GM19468 (cell line): ENCODE measurements at regions not wholly inside any gene's neighbourhood (a gene's known extent, or its start where the extent isn't known, plus 50 kb on each side); places are given as distances from the start of the nearest gene placed in this dataset.
"Not testable (repeated sequence)": the region's sequence is repeated elsewhere in the genome, so short reads cannot be mapped to it uniquely, and the experiment has no call there.

Experiments
- ATAC-seq: cut with Tn5 transposase; IDR thresholded peaks from one replicate; pipeline ENCODE4 v1.9.1; 2021; ENCODE audit warnings: mild to moderate bottlenecking, moderate library complexity, moderate number of reproducible peaks; ENCODE audit not compliant: unreplicated experiment; ENCODE audit errors: extremely low read depth

DNA sequence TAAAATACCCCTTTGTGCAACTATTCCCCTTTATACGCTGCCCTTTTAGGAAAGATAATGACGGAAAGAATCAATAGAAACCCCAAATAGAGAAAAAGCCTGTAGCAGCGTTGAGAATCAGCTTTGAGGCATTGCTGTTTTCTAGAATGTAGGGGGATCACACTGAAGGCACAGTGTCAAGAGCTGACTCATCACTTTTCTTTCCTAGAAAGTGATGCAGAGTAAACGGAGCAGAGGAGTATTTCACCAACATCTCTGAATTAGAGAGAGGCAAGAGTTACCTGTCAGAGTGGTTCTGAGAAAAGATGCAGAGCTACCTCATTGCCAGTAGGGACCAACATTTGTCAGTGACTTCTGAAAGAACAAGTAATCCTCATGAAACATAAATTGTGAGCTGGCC lies 269.8 kb upstream of the TMC3 start:
- no peak for ATAC-seq

DNA sequence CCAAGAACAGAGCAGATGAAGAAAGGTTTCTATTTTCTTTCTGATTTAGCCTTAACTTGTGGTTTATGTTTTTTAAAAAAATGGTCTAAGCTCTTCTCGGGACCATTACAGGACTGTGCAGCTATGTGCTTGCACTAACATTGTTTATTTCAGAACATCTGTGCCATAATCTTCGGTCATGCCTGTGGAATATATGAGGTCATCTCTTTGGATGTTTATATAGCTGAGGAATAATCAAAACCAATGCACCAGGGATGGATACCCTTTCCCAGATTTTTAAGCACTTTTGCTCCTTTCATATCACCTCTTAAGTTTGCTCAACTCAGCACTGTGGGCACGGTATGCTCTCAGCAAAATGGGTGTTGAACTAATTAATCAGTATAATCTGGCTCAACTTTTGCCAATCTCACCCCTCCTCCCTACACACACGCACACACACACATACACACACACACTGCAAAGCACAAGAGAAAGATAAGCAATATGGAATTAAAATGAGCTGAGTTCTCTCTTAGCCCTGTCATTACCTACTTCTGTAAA lies 268.5 kb upstream of the TMC3 start:
- ATAC-seq = no peak

DNA sequence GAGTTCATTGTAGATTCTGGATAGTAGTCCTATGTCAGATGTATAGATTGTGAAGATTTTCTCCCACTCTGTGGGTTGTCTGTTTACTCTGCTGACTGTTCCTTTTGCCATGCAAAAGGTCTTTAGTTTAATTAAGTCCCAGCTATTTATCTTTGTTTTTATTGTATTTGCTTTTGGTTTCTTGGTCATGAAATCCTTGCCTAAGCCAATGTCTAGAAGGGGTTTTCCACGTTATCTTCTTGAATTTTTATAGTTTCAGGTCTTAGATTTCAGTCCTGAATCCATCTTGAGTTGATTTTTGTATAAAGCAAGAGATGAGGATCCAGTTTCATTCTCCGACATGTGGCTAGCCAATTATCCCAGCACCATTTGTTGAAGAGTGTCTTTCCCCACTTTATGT lies 262.1 kb upstream of the TMC3 start:
- ATAC-seq = not testable (repeated sequence)

DNA sequence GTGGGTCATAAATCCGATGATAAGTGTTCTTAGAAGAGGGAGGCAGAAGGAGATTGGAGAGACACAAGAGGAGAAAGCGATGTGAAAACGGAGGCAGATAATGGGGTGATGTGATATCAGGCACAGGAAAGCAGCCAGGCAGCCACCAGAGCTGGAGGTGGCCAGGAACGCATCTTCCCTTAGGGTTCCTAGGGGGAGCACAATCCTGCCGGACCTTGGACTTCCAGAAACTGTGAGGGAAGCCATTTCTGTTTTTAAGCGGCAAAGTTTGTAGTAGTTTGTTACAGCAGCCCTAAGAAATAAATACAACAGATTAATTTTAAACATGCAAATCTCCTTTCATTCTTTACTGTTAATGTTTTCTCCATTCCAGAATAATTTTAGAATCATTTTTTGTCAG lies 259.9 kb upstream of the TMC3 start:
- no peak for ATAC-seq

DNA sequence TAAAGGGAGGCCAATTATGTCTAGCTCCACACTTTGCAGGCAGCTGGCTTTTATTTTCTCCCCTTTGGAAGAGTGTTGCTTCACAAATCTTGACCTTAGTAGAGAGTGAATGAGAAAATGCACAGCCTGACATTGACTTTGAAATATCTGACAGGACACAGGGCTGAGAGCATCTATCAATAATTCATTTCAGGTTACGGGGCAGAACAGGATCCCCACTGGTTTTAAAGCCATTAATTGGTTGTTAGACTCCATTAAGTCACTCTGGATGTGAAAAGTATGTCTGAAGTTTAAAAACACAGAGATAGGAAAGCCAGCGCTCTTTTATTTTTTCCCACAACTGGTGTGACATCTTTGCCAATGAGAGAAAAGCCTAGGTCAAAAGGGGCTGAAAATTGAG lies 251.9 kb upstream of the TMC3 start:
- ATAC-seq = no peak

DNA sequence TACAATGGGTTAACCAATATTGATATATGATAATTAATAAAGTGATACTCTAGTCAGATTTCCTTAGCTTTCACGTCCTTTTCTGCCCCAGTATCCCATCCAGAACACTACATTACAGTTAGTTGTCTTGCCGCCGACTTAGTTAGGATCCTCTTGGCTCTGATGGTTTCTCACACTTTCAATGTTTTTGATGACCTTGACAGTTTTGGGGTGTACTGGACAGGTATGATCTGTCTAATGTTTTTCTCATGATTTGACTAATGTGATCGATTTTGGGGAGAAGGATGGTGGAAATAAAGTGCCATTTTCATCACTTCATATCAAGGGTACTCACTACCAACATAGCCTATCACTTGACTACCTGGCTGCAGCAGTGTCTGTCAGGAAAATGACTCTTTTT lies 245.0 kb upstream of the TMC3 start:
- ATAC-seq = no peak

DNA sequence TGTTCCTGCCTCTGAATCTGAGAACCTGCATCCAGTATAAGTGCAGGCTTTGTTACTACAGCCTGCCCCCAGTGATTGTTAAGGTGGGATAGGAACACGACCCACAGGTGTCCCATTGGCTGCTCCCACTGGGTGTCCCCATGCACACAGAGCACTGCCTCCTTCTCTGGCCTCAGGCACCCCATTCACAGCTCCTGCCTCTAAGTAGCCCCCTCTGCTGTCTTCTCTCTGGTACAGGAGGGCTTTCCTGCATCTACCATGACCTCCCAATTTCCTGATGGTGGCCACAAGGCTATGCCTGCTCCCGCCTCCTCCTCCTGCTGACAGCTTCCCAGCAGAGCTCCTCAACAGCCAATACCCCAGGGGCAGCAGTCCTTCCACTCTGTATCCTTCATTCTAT lies 238.6 kb upstream of the TMC3 start:
- ATAC-seq = no peak

DNA sequence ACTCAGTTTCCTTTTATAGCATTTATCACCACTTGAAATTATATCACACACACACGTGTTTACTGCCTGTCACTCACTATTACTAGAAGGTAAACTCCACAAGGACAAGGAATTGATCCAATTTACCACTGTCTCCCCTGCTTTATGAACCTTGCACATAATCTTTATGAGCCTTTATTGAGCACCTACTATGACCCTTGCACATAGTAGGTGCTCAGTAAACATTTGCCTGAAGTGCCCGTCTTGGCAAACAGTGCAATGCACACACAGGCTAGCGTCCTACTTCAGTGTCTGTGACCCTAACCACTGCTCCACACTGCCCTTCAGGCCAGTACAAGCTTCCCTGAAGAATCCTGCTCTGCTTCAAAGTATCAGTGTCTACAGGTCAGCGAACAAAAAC lies 237.7 kb upstream of the TMC3 start:
- ATAC-seq = no peak

DNA sequence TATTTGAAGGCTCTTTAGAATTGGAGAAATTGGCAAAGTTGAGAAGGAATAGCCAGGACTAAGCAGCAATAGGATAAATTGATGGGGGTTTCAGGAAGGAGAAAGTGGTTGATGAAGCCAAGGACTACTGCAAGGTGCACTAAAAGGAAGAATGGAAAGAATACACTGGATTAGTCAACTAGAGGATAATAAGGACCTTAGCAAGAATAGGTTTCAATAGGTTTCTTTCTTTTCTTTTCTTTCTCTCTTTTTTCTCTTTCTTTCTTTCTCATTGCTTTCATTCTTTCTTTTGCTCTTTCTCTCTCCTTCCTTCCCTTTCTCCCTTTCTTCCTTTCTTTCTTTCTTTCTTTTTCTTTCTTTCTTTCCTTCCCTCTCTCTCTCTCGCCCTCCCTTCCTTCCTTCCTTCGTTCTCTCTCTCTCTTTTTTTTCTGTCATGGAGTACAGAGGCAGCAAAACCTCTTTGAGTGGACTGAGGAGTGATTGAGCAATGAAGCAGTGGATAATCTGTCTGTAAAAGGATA lies 234.4 kb upstream of the TMC3 start:
- no peak for ATAC-seq

DNA sequence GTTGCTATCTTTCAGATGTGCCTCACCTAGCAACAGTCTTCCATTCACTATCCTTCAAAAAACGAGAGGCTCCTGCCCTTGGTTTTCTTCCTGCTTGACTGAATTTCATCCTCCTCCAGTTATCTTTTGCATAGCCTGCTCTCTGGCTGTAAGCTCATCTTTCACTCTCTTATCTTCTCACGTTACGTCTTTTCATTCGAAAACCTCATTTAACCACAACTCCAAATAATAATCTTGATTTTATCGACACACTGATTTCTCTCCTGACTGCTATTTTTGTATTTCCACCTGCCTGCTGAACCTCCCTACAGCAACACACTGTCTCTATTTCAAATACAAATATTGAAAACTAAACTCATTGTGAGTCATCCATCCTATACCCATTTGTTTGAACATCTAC lies 230.7 kb upstream of the TMC3 start:
- no peak for ATAC-seq

DNA sequence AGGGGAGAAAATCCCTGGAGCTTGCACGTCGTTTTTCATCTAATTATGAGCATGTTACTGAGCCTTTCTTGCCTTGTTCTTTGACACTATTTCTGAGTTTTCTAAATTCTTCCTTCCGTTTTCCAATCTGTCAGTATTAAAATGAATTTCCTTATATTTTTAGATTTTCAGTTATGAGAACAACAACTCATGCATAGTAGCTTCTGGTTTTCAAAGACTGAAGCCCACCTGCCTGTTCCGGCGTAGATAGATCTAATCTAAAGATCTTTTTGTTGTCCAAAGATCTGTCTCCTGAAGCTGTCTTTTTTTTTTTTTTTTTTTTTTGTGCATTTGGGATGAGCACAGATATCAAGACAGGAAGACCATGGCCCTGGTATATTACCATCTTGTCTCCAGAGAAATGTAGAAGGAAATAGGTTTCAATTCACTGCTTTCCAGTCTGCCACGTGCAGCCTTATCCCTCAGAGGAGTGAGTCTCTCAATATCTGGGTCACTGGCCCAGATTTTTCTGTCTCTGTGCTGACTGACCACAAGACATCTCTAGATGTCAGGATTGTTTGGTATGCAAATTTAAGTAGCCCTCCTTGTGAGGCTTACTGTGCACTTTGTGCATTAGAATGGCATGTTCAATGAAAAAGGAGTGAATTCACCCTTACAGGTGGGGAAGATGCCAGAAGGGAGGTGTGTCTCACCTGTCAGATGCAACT lies 222.3 kb upstream of the TMC3 start:
- ATAC-seq = no peak

DNA sequence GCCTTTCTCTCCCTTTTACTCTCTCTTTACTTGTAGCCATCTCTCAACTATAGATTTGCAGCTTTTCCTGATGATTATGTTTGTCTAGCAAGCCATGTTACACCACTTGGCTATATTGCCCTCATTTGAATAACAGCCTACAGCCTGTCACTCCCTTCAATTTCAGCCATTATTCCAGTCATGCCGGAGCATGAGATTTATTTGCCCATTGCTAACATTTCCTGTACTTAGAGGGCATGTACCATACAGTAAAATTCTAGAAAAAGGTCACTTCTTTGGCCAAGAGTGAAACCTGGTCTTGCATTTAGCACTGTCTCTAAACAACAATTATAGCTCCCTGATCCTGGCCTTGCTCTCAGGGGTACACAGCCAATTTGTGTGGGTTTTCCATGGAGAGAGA lies 221.7 kb upstream of the TMC3 start:
- no peak for ATAC-seq

DNA sequence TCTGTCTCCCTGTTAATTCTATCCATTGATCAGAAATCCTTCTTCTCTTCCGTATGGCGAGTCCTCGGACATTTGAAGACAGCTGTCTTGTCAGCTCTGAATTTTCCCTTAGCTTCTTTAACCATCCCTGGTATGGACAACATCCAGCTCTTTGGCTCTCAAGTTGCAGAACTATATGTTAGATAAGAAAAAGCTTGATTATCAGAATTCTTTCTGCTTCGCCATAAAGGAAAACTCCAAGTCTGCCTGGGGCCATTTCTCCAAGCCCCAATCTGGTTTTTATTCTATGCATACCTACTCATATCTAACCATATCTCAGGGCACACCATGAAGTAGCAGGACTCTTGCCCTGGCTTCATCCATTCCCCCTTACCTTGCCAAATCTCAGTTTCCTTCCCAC lies 215.7 kb upstream of the TMC3 start:
- no peak for ATAC-seq

DNA sequence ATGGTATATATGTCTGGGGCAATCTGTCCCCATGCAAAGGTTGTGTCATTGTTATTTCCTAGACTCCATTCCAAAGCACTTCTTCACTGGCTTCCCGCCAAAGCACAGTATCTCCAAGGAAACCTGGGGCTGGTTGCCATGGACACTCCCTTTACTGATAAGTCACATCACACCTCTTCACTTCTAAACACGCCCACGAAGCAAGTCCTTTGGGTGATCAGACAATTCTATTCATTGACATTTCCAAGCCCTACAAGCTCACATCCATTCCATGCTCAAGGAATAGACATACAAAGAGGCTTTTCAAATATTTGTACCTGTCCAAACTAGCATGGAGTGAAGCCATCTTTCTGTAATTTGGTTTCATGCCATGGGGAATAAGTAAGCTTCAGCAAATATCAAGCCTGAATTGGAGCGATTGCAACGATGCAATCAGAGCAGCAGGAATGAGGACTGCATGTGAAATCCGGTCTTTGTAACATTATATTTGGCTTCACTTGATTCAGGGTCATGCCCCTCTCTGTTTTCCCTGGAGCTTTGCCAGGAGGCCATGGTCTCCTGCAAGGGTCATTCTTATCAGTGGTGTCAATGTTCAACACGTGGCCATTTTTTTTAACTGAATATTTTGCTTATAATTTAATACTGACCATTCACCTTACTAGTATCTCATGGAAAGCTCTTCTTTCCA lies 201.6 kb upstream of the TMC3 start:
- no peak for ATAC-seq

DNA sequence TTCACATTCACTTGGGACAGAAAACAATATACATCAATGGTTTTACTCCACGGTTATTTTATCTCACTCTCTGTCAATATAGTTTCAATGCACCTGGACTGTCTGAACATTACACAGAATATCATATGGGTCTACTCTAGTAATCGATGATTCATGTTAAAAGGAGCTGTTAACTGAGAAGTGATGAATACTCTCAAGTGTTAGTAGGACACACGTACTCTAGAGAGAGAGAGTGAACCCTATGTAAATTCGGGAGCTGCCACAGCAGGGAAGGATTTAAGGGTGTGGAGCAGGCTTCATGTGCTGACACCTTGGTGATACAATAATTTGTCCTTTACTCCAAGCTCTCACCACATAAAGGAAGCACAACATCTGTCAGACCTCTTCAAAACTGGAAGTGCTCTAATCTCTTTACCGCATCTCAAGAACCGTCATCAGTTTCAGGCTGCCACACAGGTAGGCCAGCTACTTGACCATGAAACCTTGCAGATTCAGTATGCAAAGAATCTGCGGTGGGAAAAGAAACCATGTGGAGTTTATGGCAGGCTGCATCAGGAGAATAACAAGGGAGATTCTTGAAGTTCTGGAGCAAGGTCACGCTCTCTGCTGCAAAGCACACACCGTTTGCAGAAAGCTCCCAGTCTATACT lies 199.2 kb upstream of the TMC3 start:
- no peak for ATAC-seq

DNA sequence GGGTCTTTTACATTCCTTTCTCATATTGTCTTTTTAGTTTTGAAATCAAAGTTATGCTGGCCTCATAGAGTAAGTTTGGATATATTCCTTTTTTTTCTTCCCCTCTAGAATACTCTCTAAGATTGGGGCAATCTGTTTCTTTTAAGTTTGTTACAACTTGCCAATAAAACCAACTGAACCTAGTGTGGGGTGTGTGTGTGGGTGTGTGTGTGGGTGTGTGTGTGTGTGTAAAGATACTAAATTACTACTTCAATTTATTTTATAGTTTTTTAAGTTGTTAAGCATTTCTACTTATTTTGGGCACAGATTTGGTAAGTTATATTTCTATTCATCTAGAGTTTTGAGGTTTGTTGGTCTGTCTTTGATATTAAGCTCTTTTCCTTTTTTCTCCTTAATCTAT lies 198.2 kb upstream of the TMC3 start:
- no peak for ATAC-seq

DNA sequence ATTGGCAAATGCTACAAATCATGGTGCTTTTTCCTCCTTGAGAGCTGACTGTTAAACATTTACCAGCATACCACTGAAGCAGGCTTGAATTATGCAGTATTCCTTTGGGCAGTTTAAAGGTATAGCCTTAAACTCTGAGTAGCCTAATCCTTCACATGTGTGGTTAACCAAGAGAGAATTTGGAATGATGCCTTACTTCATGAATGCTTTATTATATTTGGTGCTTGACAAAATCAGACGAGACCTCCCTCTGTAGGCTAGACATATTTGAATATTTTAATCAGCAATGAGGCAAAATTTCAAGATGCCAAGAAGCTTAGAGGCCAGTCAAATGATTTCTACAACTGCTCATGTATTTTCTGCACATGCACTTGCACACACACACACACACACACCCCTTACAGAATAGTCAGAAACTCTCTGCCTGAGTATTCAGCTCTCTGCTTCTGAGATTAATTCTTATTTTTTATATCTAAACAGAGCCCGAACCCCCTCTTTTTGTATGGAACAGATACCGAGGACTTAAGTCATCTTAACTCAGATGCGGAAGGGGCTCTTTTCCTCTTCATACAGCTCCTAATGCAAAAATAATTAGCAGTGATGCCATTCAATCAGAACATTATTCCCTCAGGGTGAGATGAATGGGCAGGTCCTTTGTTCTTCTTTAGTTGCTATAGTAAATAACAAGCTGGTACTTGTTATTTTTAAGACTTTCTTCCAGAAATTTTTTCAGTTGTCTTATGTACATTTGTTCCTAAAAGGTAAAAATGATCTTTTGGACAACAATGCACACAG lies 195.5 kb upstream of the TMC3 start:
- ATAC-seq = no peak

DNA sequence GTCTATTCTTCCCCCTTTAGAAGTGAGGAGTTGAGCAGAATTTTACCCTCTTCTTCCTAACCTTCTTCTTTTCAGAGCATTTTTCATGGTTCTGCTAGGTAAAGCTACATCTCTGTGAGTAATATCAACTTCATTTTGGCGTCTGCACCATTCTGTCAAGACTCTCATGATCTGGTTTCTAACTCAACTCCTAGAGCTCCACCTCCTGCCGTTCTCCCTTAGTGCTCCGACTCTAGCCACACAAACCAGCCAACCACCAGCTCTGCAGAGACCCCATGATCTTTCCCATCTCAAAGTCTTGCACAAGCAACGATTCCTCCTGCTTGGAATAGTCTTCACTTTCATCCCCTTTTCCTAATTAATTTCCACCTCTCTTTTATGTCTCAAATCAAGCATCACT lies 193.9 kb upstream of the TMC3 start:
- ATAC-seq = no peak

DNA sequence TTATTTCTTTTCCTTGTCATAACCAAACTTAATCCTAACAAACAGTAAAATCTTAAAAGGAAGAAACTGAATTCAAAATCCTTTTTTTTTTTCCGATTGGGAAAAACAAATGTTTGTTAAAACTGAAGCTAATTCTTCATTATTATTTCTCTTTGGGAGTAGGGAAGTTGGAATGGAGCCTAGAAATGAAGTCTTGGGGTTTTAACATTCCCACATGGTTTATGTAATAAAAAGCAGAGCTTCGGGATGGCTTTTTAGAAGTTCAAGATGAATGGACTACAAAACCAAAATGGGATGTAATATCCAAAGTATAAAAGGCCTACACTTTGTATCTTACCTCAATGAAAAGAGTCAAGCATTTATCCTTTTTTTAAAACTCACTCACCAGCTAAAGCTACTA lies 189.0 kb upstream of the TMC3 start:
- ATAC-seq = no peak

DNA sequence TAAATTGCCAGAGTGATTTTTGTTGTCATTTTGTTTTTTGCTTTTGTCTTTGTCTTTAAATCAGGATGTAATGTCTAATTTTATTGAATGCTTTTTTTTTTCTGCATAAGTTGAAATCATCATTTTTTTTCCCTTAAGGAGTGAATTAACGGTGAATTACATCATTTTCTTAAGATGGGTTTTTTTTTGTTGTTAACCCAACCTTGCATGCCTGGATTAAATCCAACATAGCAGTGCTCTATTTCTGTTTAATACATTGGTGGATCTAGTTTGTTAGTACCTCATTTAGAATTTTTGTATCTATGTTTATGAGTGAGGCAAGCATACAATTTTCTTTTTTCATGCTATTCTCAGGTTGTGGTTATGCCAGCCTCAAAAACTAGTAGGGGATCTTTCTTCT lies 186.4 kb upstream of the TMC3 start:
- no peak for ATAC-seq
